Stomach (tissue), 4 donors: ENCODE measurements at regions not wholly inside any gene's neighbourhood (a gene's known extent, or its start where the extent isn't known, plus 50 kb on each side); places are given as distances from the start of the nearest gene placed in this dataset.

Experiments used
- POLR2A ChIP-seq, 4 donors: fragments of 450-650 bp; IDR thresholded peaks; one replicate each; pipeline ENCODE4 v1.6.1; 2016; ENCODE audit warnings: antibody characterized with exemption in 4 of 4, control low read depth in 2 of 4, mild to moderate bottlenecking in 1 of 4, moderate library complexity in 1 of 4
- POLR2AphosphoS5 ChIP-seq, 3 donors: sonication (generic); formaldehyde crosslinking; IDR thresholded peaks; one replicate each; pipeline ENCODE4 v1.6.1; 2016; ENCODE audit warnings: antibody characterized with exemption in 3 of 3
- TF ChIP-seq, protein P1 (sequence below), 7 experiments: fragments of 450-650 bp in 4 of 7; fragments of 200-600 bp in 3 of 7; sonication (generic) in 3 of 7; IDR thresholded peaks; one replicate each; pipeline ENCODE4 v1.5.1; 2016 to 2019; ENCODE audit warnings: antibody characterized with exemption in 7 of 7, control low read depth in 2 of 7, mild to moderate bottlenecking in 1 of 7

- TF ChIP-seq, protein P1, sequence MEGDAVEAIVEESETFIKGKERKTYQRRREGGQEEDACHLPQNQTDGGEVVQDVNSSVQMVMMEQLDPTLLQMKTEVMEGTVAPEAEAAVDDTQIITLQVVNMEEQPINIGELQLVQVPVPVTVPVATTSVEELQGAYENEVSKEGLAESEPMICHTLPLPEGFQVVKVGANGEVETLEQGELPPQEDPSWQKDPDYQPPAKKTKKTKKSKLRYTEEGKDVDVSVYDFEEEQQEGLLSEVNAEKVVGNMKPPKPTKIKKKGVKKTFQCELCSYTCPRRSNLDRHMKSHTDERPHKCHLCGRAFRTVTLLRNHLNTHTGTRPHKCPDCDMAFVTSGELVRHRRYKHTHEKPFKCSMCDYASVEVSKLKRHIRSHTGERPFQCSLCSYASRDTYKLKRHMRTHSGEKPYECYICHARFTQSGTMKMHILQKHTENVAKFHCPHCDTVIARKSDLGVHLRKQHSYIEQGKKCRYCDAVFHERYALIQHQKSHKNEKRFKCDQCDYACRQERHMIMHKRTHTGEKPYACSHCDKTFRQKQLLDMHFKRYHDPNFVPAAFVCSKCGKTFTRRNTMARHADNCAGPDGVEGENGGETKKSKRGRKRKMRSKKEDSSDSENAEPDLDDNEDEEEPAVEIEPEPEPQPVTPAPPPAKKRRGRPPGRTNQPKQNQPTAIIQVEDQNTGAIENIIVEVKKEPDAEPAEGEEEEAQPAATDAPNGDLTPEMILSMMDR (IDR thresholded peaks at IDR 0.05), result no peak
- no peak for TF ChIP-seq POLR2A (IDR thresholded peaks at IDR 0.05)
- no peak for TF ChIP-seq POLR2AphosphoS5 (IDR thresholded peaks at IDR 0.05)
These were observed 338.3 kb downstream of the HAPSTR1 start for GRCh38 chr16:9429646-9430330.
